ENCODE measurements at regions not wholly inside any gene's neighbourhood (a gene's known extent, or its start where the extent isn't known, plus 50 kb on each side); places are given as distances from the start of the nearest gene placed in this dataset.

- DNase-seq = no peak
These were observed 54.4 kb upstream of the P2RY1 start for GRCh38 chr3:152780553-152780952.

GRCh38 chr3:152785051-152785450 lies 49.9 kb upstream of the P2RY1 start:
- DNase-seq = no peak

All from NCI-H1105 (cell line).